Stomach (tissue), 4 donors: ENCODE measurements at regions not wholly inside any gene's neighbourhood (a gene's known extent, or its start where the extent isn't known, plus 50 kb on each side); places are given as distances from the start of the nearest gene placed in this dataset.

ENCODE experiments used
- POLR2AphosphoS5 ChIP-seq, 3 donors: sonication (generic); formaldehyde crosslinking; IDR thresholded peaks; one replicate each; pipeline ENCODE4 v1.6.1; 2016; ENCODE audit warnings: antibody characterized with exemption in 3 of 3
- TF ChIP-seq, protein P1 (sequence below), 7 experiments: fragments of 450-650 bp in 4 of 7; fragments of 200-600 bp in 3 of 7; sonication (generic) in 3 of 7; IDR thresholded peaks; one replicate each; pipeline ENCODE4 v1.5.1; 2016 to 2019; ENCODE audit warnings: antibody characterized with exemption in 7 of 7, control low read depth in 2 of 7, mild to moderate bottlenecking in 1 of 7

DNA sequence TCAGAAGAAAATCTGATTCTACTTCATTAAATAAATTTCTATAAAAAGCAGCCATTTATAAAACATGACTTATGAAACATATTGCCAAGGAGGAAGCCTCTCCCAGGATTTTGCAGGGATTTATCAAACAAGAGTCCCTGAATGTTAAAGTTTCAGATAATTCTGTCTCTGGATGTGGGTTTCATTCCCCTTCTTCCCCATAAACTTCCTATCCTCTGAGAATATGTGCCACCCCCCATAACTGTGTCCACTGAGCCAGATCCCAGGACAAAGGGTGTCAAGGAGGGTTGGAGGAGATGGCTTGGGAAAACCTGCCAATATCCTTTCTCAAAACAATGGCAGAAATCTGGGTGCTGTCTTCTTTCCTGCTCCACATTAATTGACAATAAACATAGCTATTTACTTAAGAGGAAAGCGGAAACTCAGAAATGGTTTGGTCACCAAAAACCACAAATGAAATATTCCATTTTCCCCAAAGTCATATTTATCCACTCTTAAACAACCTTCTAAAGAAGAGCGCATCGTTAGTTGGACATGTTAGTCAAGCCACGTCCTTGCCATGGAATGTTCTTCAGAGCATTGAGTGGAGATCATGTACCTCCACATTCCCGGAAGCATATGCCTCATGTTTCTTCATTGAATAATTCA is 54.3 kb upstream of the AKR1E2 start:
- TF ChIP-seq, protein P1, sequence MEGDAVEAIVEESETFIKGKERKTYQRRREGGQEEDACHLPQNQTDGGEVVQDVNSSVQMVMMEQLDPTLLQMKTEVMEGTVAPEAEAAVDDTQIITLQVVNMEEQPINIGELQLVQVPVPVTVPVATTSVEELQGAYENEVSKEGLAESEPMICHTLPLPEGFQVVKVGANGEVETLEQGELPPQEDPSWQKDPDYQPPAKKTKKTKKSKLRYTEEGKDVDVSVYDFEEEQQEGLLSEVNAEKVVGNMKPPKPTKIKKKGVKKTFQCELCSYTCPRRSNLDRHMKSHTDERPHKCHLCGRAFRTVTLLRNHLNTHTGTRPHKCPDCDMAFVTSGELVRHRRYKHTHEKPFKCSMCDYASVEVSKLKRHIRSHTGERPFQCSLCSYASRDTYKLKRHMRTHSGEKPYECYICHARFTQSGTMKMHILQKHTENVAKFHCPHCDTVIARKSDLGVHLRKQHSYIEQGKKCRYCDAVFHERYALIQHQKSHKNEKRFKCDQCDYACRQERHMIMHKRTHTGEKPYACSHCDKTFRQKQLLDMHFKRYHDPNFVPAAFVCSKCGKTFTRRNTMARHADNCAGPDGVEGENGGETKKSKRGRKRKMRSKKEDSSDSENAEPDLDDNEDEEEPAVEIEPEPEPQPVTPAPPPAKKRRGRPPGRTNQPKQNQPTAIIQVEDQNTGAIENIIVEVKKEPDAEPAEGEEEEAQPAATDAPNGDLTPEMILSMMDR (IDR thresholded peaks at IDR 0.05): no peak
- no peak for TF ChIP-seq POLR2AphosphoS5 (IDR thresholded peaks at IDR 0.05)
